ENCODE measurements at regions not wholly inside any gene's neighbourhood (a gene's known extent, or its start where the extent isn't known, plus 50 kb on each side); places are given as distances from the start of the nearest gene placed in this dataset.

GRCh38 chr12:46661110-46661845, 164.5 kb downstream of the SLC38A4 start:
- TF ChIP-seq POLR2A (IDR thresholded peaks at IDR 0.05) = no peak
- TF ChIP-seq, protein P1, sequence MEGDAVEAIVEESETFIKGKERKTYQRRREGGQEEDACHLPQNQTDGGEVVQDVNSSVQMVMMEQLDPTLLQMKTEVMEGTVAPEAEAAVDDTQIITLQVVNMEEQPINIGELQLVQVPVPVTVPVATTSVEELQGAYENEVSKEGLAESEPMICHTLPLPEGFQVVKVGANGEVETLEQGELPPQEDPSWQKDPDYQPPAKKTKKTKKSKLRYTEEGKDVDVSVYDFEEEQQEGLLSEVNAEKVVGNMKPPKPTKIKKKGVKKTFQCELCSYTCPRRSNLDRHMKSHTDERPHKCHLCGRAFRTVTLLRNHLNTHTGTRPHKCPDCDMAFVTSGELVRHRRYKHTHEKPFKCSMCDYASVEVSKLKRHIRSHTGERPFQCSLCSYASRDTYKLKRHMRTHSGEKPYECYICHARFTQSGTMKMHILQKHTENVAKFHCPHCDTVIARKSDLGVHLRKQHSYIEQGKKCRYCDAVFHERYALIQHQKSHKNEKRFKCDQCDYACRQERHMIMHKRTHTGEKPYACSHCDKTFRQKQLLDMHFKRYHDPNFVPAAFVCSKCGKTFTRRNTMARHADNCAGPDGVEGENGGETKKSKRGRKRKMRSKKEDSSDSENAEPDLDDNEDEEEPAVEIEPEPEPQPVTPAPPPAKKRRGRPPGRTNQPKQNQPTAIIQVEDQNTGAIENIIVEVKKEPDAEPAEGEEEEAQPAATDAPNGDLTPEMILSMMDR (IDR thresholded peaks at IDR 0.05) = peak; percentile 78 to 92 (median 86)

Measured in right lobe of liver (tissue), 4 donors.